ENCODE measurements at regions not wholly inside any gene's neighbourhood (a gene's known extent, or its start where the extent isn't known, plus 50 kb on each side); places are given as distances from the start of the nearest gene placed in this dataset.

DNA sequence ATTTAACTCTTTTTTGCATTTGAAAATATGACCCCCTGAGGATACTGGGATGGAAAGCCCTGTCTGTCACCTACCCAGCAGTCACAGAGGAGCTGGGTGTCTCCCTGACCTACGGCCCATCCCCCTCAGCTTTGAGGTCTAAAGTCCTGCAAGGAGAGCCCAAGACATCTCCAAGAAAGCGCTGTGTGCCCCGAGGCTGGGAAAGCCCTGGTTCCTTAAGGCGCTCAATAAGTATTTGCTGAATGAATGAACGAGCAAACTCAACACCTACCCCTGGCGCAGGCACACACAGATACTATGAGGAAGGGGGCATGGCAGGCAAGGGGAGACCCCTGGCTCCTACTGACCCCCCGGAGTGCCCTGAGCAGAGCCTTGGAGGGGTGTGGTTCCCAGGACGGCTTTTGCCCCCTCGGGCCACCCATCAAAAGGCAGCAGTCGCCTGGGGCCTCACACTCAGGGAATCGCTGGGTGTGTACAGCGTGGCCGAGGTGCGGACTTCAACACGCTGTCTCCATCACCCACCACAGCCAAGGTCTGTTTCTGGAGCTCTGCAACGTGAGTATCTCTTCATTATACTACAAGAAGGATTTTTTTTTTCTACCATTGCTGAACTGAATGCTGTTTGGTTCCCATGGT lies 211.6 kb downstream of the ERCC6L2 start:
- DNase-seq, result no peak

DNA sequence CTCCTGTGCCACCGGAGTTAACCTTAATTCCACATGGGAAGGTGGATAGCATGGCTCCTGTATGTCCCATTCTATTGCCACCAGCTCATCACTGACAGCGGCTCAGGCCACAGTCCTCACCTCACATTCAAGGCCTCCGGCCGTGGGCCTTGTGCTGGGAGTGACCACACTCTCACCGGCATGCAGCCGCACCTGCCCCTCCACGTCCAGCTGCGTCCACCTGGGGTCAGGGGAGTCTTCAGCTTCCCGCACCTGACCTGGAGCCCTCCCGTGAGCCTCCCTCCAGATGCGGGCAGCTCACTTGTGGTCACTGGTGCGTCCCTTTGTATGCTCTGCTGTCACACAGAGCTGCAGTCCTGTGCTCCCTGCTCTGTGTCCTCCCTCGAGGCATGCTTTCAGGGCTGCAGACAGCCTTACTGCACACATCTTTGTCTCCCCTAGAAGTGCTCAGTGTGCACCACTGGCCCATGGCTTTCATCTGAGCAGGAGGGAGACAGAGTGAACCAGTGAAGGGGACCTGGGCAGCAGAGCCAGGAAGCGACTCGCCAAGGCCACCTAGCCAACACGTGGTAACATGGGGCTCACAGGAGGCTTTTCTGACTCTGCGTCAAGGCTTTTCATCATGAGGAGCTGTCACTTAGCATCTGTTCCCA lies 210.1 kb downstream of the ERCC6L2 start:
- DNase-seq, result no peak

DNA sequence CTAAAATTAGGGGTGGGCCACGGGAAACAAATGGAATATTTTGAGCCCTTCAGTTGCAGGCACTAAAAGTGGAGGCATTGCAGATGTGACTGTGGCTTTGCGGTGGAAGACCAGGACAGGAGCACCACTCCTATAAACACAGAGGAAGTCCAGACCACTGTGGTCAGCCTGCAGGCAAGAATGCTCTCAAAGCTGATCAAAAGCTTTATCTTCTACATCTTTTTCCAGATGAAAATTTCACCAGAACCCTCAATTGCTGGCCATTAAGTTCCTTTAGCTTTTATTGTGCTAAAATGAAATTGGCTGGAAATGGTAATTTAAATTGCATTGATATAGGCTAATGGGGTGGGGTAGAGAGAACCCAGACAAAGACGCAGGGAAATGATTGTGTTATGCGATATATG lies 208.8 kb downstream of the ERCC6L2 start:
- no peak for DNase-seq

DNA sequence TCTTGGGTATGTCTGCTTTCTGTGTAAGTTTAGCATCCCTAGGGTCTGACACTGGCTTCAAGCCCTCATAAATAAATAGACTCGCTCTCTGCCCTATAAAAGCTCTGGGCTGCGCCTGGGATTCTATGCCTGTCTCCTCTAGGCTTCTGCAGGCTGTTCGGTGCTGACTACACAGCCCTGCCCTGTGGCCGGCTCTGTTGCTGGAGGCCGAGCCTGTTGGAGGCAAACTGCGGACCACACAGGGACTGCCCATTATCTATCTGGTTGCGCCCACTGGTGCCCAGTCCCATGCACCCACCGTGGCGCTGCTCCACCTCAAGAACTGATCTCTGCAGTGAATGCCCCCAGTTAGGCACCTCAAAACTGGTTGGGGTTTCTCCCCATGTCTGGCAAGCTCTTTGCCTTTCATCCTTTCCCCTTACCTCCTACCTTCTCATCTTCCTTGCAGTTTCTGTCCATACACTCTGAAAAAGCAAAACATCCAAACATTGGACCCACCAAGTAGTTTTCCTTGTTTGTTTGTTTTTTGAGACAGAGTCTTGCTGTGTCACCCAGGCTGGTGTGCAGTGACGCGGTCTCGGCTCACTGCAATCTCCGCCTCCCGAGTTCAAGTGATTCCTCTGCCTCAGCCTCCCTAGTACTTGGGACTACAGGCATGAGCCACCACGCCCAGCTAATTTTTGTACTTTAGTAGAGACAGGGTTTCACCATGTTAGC lies 207.2 kb downstream of the ERCC6L2 start:
- DNase-seq, result no peak

DNA sequence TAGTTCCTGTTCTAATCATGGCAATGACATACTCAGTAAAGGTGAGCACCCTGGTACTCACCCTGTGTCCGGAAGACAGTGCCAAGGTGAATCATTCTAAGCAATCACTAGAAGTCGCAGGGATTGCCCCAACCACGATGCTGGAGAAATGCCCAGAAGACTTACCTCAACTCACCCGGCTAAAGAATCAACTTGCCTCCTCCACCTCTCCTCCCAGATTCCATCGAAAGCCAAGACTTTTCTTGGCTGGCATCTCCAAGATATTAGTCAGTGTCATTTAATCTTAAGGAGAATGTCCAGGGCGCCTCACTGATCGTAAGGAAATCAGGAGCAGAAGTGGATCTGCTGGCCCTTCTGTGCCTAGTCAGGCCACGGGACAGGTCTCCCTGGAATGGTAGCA lies 204.9 kb downstream of the ERCC6L2 start:
- DNase-seq, result no peak

DNA sequence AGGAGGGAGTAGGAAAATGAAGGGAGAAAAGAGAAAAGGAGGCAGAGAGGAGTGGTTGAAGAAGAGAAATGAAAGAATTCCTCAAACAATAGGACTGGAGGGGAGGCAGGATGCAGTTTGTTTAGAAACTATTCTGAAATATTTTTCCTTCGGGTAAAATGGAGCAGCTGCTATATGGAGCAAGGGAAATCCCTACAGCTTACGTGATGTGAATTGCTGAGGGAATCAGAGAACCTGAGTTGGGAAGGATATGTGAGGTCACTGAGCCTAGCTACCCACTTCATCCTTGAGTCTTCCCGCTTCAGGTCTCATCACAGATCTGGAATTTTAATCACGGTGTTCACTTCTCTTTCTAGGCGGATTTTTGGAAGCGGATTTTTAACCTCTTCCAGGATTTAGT lies 204.3 kb downstream of the ERCC6L2 start:
- no peak for DNase-seq

DNA sequence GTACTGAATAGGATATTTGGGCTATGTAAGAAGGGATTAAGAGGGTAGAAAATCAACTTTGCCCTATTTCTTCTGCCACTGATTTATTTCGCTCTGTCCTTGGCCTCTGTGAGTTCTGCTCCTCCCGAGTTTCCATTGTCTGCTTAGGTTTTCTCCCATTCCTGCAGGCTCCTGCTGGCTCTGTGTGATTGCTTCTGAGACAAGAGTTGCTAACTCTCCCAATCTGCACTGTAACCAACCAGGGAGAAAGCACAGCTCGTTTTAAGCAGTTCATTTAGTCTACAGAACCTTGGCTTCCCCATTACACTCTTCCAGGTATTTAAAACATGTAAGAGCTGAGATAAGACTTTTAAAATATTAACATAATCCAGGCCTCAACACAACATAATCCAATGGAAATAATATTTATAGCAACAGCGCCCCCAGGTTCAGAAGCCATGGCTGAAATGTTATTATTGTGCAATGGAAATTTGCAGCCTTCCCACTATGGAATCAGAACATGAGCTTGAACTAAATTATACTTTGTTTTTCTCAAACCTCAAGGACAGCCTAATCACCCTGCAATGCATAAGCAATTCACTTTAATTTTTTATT lies 203.5 kb downstream of the ERCC6L2 start:
- DNase-seq, result no peak

DNA sequence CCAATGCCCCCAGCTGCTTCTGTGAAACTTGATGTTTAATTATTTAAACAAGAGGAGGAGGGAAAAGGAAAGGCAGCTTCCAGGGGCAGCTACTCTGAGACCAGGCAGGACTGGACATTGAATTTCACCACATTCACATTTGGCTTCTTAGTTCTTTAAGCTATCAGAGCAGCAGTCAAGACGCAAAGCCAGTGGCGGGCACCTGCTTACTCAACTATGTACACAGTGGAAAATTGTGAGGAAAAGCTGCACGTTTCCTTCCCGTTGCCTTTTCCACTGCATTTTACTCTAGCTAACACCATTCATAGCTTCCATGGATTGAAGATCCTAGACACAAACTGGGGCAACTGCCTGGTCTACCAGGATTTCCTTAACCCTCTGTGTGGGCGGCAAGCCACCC lies 200.3 kb downstream of the ERCC6L2 start:
- DNase-seq, result no peak

DNA sequence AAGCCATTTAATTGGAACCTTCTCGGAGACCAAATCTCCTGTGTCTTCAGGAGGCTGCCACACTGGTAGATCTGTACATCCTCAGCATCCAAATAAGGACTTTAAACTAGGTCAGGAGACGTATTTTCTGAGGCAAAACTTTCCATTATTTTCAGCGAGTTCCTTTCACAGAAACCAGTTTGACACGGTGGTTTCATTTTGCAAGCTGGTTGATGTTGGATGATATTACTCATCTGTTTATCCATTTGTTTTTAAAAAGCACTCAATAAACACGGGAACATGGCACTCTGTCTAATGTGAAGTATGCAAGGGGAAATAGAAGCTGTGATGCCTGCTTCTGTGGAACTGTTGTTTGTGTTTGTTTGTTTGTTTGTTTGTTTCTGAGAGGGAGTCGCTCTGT lies 199.6 kb downstream of the ERCC6L2 start:
- DNase-seq, result no peak

DNA sequence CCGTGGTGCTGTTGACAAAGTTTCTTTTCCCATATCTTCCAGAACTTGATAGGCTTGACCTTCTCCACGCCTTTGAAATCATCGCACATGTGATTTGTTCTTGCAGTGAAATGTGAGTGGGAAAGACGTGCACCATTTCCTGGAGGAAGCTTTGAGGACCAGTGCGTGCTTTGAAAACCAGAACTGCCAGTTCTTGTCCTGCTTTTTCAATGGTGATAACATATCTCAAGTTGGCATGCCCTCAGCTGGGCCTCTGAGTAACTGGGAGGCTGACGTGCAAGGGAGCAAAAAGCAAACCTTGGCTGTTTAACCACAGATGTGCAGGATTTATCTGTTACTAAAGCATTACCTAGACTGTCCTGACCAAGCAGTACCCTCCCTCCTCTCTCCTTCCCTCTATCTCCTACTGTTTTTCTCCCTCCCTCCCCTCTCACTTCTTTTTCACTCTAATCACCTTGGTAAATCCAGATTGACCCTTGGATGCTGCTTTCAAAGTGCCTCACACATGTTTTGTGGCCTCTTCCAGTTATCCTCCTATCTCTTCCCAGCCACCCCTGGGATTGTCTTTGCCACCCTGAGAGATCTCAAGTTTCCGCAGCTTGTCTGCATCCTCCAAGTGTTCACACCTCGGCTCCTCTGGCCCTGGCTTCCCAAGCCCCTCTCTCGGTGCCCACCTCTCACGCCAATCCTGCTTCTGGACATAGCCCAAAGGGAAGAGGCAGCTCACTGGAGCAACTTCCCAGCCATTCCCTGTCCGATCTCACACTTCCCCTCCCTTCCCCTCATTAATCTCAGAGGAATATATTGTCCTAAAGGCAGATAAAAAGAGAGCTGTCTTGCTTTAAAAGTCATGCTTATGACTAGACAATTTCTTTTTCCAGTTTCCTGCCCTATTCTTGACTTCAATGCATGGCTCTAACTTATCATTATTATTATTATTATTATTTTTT lies 198.3 kb downstream of the ERCC6L2 start:
- no peak for DNase-seq

DNA sequence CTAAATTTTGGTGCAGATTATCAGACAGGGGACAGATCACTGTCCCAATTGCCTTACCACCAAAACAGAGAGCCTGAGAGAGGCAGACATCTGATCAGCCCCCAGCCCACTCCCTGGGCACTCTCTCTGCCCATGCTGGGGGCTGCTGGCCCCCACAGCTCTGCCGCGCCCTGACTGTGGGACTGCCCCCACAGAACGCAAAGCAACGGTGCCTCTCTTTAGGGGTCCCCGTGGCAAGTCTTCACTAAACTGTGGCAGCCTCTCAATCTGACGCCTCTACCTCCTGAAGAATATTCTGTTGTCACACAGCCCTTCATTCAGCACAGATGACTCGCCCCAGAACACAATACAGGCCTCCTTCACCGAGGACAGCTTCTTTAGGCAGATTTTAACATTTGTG lies 197.4 kb downstream of the ERCC6L2 start:
- DNase-seq, result no peak

DNA sequence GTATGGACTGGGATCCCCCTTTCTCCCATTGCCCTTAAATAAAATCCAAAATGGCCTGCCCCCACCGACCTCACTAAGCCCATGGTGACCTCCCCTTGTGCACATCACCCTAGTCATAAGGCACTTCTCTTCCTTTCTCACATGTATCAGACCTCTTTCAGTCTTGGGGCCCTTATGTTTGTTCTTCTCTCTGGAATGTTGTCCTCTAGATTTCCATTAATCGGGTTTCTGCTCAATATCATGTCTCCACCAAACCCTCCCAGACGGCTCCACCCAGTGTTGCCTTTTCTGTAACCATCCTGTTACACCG lies 196.3 kb downstream of the ERCC6L2 start:
- DNase-seq, result no peak

DNA sequence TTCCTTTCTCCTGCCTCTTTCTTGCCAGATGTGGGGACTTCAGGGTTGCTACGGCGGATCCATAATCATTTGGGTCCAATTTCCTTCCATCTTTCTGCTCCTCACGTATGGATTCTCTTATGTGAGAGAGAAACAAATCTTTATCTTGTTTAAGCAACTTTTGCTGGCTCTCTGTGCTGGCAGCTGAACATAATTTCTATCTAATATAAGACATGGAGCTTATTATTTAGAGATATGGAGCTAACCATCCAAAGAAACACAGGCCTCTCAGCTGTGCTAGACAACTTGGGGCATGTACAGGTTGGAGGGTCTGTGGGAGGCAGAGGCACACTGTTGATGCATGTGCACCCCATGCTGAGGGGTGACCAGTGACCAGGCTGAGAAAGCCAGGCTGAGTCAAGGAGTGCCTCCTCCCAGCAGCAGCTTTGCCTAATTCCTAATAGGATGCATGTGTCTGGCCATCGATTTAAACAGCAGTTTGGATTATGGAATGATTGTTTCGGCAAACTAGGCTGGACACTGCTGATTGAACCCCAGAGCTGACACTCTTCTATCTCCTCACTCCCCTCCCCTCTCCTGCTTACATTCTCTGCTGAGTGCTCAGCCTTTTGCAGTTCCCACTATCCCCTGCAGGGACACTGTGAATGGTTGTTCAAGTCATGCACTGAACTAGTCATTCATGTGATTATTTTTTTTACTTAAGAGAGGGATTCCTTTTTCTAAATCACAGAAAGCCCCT lies 195.8 kb downstream of the ERCC6L2 start:
- DNase-seq, result no peak

DNA sequence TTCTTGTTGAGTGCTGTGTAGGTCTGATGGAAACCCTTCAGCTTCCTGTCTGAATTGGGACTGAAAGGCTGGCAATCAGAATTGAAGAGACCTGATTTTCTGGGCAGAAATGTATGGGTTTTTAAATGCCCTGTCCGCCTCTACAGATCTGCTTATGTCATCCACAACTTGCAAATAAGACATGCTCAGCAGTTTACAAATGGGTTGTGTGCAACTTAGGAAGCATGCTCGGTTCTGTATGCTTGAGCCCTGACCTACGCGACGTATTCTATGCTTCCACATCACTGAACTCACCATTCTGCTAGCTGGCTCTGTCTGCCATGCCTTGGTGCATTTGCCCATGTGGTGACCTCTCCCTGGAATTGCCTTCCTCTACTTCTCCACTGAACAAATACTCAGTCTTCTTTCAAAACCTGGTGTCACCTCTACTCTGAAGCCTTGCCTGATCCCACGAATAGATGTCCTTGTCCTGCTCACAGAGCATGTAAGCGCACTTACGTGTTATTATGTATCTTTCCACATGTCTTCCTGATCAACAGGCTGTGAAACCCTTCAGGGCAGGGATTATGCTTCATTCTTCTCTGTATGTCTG lies 194.2 kb downstream of the ERCC6L2 start:
- DNase-seq, result no peak

DNA sequence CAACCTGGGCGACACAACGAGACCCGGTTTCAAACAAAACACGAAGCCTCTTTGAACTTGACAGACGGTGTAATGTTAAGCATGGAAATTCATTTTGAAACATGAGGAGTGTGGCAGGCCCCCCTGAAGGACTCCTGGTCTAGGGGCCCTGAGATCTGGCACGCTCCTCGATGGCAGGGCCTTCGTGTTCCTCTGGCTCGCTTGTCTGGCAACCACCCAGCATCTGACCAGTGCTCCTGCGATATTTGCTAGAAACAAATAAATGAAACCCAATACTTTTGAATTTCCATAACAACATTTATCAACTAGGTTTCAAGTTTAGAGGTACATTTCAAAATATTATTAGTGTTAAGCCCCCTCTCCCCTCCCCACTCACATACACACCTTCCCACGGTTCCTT lies 193.0 kb downstream of the ERCC6L2 start:
- DNase-seq, result no peak

DNA sequence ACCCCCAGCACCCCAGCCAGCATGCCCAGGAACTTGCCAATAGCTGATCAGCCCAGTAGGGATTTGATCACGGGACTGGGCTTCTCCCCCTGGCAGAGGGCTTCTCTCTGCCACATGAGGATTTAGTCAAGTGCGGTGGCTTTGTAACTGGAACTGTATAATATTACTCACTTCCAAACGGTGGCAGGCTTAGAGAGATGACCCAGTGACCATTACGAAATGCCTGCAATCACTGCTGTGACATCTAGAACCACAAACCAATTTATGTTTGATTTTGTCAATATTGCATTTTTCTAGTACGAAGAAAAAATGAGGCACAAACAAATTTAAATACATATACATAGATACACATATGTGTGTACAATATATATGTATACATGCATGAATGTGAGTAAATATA lies 192.1 kb downstream of the ERCC6L2 start:
- DNase-seq, result no peak

DNA sequence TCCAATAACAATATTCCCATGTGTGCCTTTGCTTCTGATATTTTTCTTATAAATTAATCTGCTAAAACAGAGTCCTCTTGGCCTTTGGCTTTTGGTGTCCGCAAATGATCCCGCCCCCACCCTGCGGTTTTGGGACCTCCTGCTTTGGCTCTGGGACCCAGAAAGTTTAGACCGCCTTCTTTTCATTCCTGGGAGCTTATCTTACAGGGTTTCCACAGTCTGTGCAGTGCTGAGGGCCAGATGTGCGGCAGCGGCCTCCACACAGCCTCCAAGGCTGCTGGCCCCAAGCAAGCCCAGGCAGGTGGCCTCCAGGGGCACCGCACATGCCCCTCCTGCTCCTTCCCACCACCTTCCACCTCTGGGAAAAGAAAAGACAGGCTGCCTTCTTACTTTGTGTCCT lies 191.5 kb downstream of the ERCC6L2 start:
- no peak for DNase-seq

DNA sequence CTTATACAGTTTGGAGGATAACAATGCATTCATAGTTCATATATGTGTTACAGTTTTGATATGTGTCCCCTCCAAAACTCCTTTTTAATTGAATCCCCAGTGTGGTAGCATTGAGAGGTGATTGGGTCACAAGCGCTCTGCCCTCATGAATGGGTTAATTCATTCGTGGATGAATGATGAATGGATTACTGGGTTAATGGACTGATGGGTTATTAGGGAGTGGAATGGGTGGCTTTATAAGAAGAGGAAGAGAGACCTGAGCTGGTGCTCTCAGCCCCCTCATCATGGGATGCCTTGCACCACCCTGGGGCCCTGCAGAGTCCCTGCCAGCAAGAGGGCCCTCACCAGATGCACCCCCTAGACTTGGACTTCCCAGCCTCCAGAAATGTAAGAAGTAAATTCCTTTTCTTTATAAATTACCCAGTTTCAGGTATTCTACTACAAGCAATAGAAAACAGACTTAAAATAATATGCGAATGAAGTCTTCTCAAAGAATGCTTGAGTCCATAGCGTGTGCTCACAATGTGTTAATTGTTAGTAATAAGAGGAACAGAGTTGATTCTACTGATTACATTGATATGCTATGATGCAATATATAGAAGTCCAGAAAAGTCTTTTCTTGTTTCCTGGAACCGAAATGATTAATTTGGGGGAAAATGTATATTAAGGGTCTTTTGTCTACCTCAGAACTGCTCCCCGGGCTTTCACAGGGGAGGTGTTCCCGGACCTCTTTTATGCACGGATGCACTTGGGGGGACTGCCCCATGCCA lies 190.2 kb downstream of the ERCC6L2 start:
- DNase-seq, result no peak

DNA sequence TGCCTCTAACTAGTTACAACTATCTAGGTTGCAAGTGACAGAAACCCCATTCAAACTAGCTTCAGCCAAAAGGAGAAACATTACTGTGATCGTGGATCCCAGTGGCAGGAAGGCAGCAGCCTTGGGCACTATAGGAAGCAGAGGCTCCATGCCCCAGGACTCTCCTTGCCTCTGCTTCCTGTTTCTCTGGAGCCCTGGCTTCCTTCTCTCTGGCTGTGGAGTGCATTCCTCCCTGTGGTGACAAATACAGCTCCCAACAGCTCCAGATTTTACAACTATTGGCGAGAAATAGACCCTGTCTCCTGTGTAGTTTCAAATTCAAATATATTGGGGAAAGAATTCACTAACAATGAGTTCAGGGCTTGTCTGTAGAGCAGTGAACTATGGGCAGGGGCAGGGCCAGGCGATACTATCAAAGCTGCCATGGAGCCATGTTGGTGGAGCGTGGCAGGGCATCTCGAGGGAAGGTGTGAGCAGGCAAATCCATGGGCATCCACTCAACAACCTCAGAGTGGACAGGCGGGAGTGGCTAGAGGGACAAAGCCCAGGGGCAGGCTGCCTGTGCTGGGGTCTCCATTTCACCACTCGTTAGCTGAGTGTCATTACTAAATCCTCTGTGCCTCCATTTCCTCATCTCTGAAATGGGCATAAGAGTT lies 189.5 kb downstream of the ERCC6L2 start:
- DNase-seq, result no peak

DNA sequence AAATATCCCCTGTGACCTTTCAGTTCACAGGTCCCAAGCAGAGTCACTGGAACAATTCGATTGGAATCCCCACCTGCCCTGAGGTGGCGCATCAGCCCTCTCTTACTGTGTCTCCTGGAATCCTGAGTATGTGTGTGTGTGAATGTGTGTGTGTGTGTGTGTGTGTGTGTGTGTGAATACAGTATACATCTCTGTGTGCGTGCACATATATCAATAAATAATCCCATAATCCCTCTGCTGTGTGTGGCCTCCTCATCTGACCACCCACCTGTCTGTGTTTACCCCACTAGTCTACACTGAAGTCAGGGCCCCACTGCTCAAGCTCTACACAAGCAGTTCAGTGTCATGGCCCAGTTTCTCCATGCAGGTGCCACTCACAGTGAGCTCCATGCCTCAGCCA lies 187.4 kb downstream of the ERCC6L2 start:
- DNase-seq, result no peak

DNA sequence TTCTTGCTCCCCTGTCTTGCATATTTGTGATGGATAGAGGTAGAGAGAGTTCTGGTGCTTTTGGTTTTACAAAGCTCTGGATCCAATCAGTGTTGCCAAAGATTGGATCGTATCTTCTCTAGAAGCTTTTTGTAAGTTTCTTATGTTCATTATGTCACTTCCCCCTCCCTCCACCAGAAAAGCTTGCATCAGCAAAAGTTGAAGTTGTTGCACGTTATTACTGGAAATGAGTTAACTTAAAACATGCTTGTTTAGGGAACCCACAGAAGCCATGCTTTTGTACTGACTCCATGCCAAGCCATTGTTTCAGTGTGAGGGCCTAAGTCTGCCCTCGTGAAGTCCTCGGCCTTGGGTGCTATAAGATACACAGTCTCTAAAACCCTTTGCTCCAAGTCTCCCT lies 186.5 kb downstream of the ERCC6L2 start:
- no peak for DNase-seq

Measured in activated CD8-positive, alpha-beta memory T cell treated with anti-CD3 and anti-CD28 coated beads, Interleukin-2, amount 50 U/mL, for 4 hours (primary cell).